AG04449 (cell line): ENCODE measurements at regions not wholly inside any gene's neighbourhood (a gene's known extent, or its start where the extent isn't known, plus 50 kb on each side); places are given as distances from the start of the nearest gene placed in this dataset.

Experiments used
- CTCF ChIA-PET: fragments of 350-600 bp; formaldehyde crosslinking; extraction: SDS; loops from one replicate; lab custom pipeline; 2021; ENCODE audit warnings: antibody characterized with exemption; lab: Yijun Ruan, JAX
- POLR2A ChIA-PET: fragments of 400-600, 350-600 bp; formaldehyde crosslinking; extraction: SDS; loops from one replicate; lab custom pipeline; 2020; ENCODE audit warnings: antibody characterized with exemption, inconsistent platforms; lab: Yijun Ruan, JAX
- DNase-seq: peaks from one replicate; pipeline ENCODE4 v3.0.0-alpha.2; 2010; ENCODE audit warnings: low read depth, low spot score
- H3K4me3 ChIP-seq: 2 replicates; pipeline ENCODE4 v1.5.1; 2011; ENCODE audit warnings: low read depth, mild to moderate bottlenecking, control low read depth, low read length
- CTCF ChIP-seq: IDR thresholded peaks from one replicate; pipeline ENCODE4 v1.5.1; 2011; ENCODE audit warnings: mild to moderate bottlenecking, moderate library complexity, low read length, control low read depth, inconsistent platforms; ENCODE audit not compliant: insufficient read depth; ENCODE audit errors: missing control alignments

DNA sequence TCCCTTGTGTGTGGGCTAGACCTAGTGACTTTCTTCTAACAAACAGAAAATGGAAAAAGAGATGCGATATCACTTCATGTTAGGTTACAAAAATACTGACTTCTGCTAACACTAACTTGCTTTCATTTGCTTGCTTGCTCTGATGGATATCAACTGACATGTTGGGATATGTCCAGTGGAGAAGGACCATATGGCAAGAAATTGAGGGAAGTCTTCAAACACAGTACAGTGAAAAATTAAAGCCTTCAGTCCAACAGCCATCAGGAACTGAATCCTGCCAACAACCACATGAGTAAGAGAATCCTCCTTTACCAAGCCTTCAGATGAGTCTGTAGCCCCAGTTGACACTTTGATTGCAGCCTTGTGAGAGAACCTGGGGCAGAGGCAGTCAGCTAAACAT, 143.9 kb downstream of the MAIP1 start:
- ChIA-PET CTCF (no interaction called here), POLR2A (no interaction called here)
- DNase-seq = no peak
- TF ChIP-seq CTCF = no peak
- no peak overlapping the region for H3K4me3 ChIP-seq

- TF ChIP-seq CTCF = no peak
- no peak for DNase-seq
- H3K4me3 ChIP-seq = no peak overlapping the region
- CTCF ChIA-PET = no interaction called here
- POLR2A ChIA-PET = no interaction called here
Observed at GRCh38 chr2:200100027-200100426, 144.6 kb downstream of the MAIP1 start.

DNA sequence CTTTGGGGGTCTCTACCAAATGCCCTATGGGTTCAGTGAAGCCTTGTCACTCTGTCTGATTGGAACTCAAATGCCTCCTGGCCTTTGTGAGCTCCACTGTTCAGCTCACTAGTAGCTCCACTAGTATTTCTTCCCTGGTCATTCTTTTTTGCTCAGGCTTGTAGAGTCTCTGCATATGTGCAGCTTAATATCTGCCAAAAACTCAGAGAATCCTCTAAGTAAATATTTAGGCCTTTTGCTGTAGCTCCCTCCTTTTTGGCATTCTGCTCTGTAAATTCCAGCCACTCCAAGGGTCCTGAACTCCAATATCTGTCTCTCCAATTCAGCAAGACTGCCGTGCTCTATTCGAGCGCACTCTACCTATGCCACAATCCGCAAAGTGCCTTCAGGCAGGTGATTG, 146.5 kb downstream of the MAIP1 start:
- CTCF ChIA-PET = no interaction called here
- TF ChIP-seq CTCF = no peak
- H3K4me3 ChIP-seq = no peak overlapping the region
- POLR2A ChIA-PET = no interaction called here
- DNase-seq = no peak

DNA sequence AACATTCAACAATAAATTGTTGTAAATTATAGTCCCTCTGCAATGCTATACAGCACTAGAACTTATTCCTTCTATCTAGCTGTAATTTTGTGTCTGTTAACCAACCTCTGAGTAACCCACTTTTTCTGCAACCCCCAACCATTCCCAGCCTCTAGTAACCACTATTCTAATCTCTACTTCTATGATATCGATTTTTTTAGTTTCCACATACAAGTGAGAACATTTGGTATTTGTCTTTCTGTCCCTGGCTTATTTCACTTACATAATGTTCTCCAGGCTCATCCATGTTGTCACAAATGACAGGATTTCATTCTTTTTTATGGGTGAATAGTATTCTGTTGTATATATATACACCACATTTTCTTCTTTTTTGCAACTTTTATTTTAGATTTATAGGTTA, 147.6 kb downstream of the MAIP1 start:
- no peak for DNase-seq
- CTCF ChIA-PET = no interaction called here
- TF ChIP-seq CTCF = no peak
- POLR2A ChIA-PET = no interaction called here
- H3K4me3 ChIP-seq = no peak overlapping the region

DNA sequence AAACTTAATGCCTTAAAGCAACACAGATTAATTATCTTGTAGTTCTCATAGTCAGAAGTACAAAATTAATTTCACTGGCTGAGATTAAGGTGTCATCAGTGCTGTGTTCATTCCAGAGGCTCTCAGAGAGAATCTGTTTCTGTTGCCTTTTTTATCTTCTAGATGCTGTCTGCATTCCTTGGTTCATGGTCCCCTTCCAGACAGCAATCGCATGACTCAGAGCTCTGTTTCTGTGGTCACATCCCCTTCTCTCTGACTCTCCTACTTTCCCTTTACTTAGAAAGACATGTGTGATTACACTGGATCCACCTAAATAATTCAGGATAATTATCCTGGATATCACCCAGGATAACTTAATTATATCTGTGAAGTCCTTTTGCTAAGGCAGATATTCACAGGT, 148.6 kb downstream of the MAIP1 start:
- ChIA-PET CTCF (interaction anchor here (0.5 to 1.1 kb wide), 2 partner anchors 11 to 16 kb away, joined by 3 to 4 read pairs; no protein-coding TSS in a partner anchor), POLR2A (no interaction called here)
- TF ChIP-seq CTCF = no peak
- no peak overlapping the region for H3K4me3 ChIP-seq
- DNase-seq = no peak

- DNase-seq = no peak
- no peak for TF ChIP-seq CTCF
- ChIA-PET POLR2A (no interaction called here), CTCF (no interaction called here)
- no peak overlapping the region for H3K4me3 ChIP-seq
Observed at GRCh38 chr2:200107514-200108217, 152.3 kb downstream of the MAIP1 start.
